Keratinocyte (primary cell): ENCODE measurements at regions not wholly inside any gene's neighbourhood (a gene's known extent, or its start where the extent isn't known, plus 50 kb on each side); places are given as distances from the start of the nearest gene placed in this dataset.

Source experiments
- DNase-seq: peaks from one replicate; pipeline ENCODE4 v3.0.0-alpha.2; 2011; ENCODE audit warnings: low read depth, missing footprints, low spot score
- FAIRE-seq: peaks from 2 replicates; lab custom pipeline; 2011; peaks lifted over from hg19 to GRCh38; lab: Jason Lieb, UNC
- H2AFZ ChIP-seq: 2 replicates; pipeline ENCODE4 v1.6.0; 2012; ENCODE audit warnings: low read length, control low read depth, inconsistent platforms; ENCODE audit not compliant: control insufficient read depth
- H3K27ac ChIP-seq: 2 replicates; pipeline ENCODE4 v1.5.1; 2011; ENCODE audit warnings: low read length; ENCODE audit not compliant: control insufficient read depth, insufficient read depth
- H3K27me3 ChIP-seq: 3 replicates; pipeline ENCODE4 v1.6.0; 2011; ENCODE audit warnings: low read length; ENCODE audit not compliant: control insufficient read depth, insufficient read depth; ENCODE audit errors: extremely low read depth
- H3K36me3 ChIP-seq, 2 experiments: 2 replicates in 1 of 2; 3 replicates in 1 of 2; pipeline ENCODE4 v1.5.1; 2011; ENCODE audit warnings: low read length in 2 of 2, mild to moderate bottlenecking in 1 of 2; ENCODE audit not compliant: control insufficient read depth in 2 of 2, insufficient read depth in 2 of 2; ENCODE audit errors: extremely low read depth in 1 of 2
- H3K4me1 ChIP-seq: 3 replicates; pipeline ENCODE4 v1.5.1; 2011; ENCODE audit warnings: low read length; ENCODE audit not compliant: control insufficient read depth, insufficient read depth; ENCODE audit errors: extremely low read depth
- H3K4me2 ChIP-seq: 3 replicates; pipeline ENCODE4 v1.6.0; 2011; ENCODE audit warnings: low read depth, low read length; ENCODE audit not compliant: control insufficient read depth, insufficient read depth; ENCODE audit errors: extremely low read depth
- H3K4me3 ChIP-seq, 3 experiments: fragments of 200-600 bp in 1 of 3; sonication (generic) in 1 of 3; 2 replicates in 2 of 3; 3 replicates in 1 of 3; pipeline ENCODE4 v1.5.1; 2011 to 2016; ENCODE audit warnings: low read length in 3 of 3, mild to moderate bottlenecking in 3 of 3, control low read depth in 2 of 3, inconsistent platforms in 1 of 3, low read depth in 1 of 3, mixed read lengths in 1 of 3, mixed run types in 1 of 3, moderate library complexity in 1 of 3; ENCODE audit not compliant: control insufficient read depth in 2 of 3, insufficient read depth in 2 of 3; ENCODE audit errors: extremely low read depth in 1 of 3
- H3K79me2 ChIP-seq: 2 replicates; pipeline ENCODE4 v1.6.0; 2012; ENCODE audit warnings: low read length; ENCODE audit not compliant: control insufficient read depth, insufficient read depth
- H3K9ac ChIP-seq: 3 replicates; pipeline ENCODE4 v1.6.0; 2011; ENCODE audit warnings: low read length; ENCODE audit not compliant: control insufficient read depth, insufficient read depth; ENCODE audit errors: extremely low read depth
- H3K9me1 ChIP-seq: 3 replicates; pipeline ENCODE4 v1.6.0; 2011; ENCODE audit warnings: low read length; ENCODE audit not compliant: control insufficient read depth, insufficient read depth; ENCODE audit errors: extremely low read depth
- H3K9me3 ChIP-seq: 2 replicates; pipeline ENCODE4 v1.5.1; 2012; ENCODE audit warnings: low read depth, low read length; ENCODE audit not compliant: control insufficient read depth
- H4K20me1 ChIP-seq: 3 replicates; pipeline ENCODE4 v1.6.0; 2011; ENCODE audit warnings: low read length; ENCODE audit not compliant: control insufficient read depth, insufficient read depth; ENCODE audit errors: extremely low read depth
- CTCF ChIP-seq, 3 experiments: IDR thresholded peaks in 1 of 3; conservative IDR thresholded peaks in 1 of 3; optimal IDR thresholded peaks in 1 of 3; 2 replicates in 2 of 3; 3 replicates in 1 of 3; pipeline versions ENCODE3 to v1.5.1; 2011; ENCODE audit warnings: low read length in 3 of 3, mild to moderate bottlenecking in 3 of 3, moderate library complexity in 2 of 3, control low read depth in 1 of 3, inconsistent platforms in 1 of 3; ENCODE audit not compliant: insufficient read depth in 2 of 3; ENCODE audit errors: extremely low read depth in 1 of 3
- EZH2 ChIP-seq: IDR thresholded peaks from one replicate; pipeline ENCODE4 v1.6.1; 2012; ENCODE audit warnings: inconsistent platforms, mild to moderate bottlenecking, low read length, moderate library complexity
- dilution Hi-C: fragments of 300-500 bp; cut with MboI; formaldehyde crosslinking; loops from one replicate; pipeline ENCODE4 v1.7.0; 2020; ENCODE audit warnings: low sequenced_read_pairs; ENCODE audit not compliant: extremely low pct_ligation_motif_present

- DNase-seq: no peak
- dilution Hi-C loops: no loop called here
- Histone ChIP-seq H3K9ac (no peak overlapping the region), H2AFZ (no peak overlapping the region), H3K9me1 (no peaks in the 10 kb centered on the region), H3K79me2 (no peaks in the 10 kb centered on the region), H3K9me3 (no peaks in the 10 kb centered on the region), H3K27me3 (no peaks in the 10 kb centered on the region), H3K4me3 (no peak overlapping the region), H3K4me1 (no peaks in the 10 kb centered on the region), H4K20me1 (no peaks in the 10 kb centered on the region), H3K36me3 (no peaks in the 10 kb centered on the region), H3K4me2 (no peak overlapping the region), H3K27ac (no peak overlapping the region)
- FAIRE-seq: no peak
- peak; percentile 10 to 51 (median 26) for TF ChIP-seq CTCF (optimal IDR thresholded peaks at IDR 0.05 in 1 of 3, IDR thresholded peaks at IDR 0.05 in 1 of 3, conservative IDR thresholded peaks at IDR 0.05 in 1 of 3; ENCODE audit: extremely low read depth in 1 of 3, insufficient read depth in 2 of 3, low read length in 3 of 3)
- no peak for TF ChIP-seq EZH2
Measured at GRCh38 chr2:155250800-155251199, 552.3 kb downstream of the KCNJ3 start.

GRCh38 chr2:155240176-155240575 is 541.7 kb downstream of the KCNJ3 start:
- dilution Hi-C loops: no loop called here
- FAIRE-seq: no peak
- no peak for TF ChIP-seq EZH2
- TF ChIP-seq CTCF (optimal IDR thresholded peaks at IDR 0.05 in 1 of 3, IDR thresholded peaks at IDR 0.05 in 1 of 3, conservative IDR thresholded peaks at IDR 0.05 in 1 of 3; ENCODE audit: extremely low read depth in 1 of 3, insufficient read depth in 2 of 3, low read length in 3 of 3): no peak
- Histone ChIP-seq H3K4me1 (no peaks in the 10 kb centered on the region), H3K36me3 (no peaks in the 10 kb centered on the region), H3K9me3 (no peaks in the 10 kb centered on the region), H3K27me3 (no peaks in the 10 kb centered on the region), H4K20me1 (no peaks in the 10 kb centered on the region), H3K4me3 (no peak overlapping the region), H3K4me2 (no peak overlapping the region), H3K9ac (no peak overlapping the region), H3K9me1 (no peaks in the 10 kb centered on the region), H3K79me2 (no peaks in the 10 kb centered on the region), H3K27ac (no peak overlapping the region), H2AFZ (no peak overlapping the region)
- no peak for DNase-seq
